IMR-90 (cell line): ENCODE measurements at regions not wholly inside any gene's neighbourhood (a gene's known extent, or its start where the extent isn't known, plus 50 kb on each side); places are given as distances from the start of the nearest gene placed in this dataset.
A peak's percentile ranks its signal among the peaks of the same experiment; 100 is the strongest.

Experiments used
- ATAC-seq: fragments of 200-7000 bp; cut with Tn5 transposase; 2 replicates; pipeline ENCODE4 v1.9.1; 2020; ENCODE audit warnings: low read depth, mild to moderate bottlenecking, moderate library complexity
- BruUV-seq: library from RNA; stranded (reverse); fragments of 400-500 nt; replicated peaks from 2 replicates; lab custom pipeline; 2021; lab: Mats Ljungman, UMichigan
- CTCF ChIA-PET: fragments of 300-600 bp; formaldehyde crosslinking; extraction: SDS; loops from one replicate; lab custom pipeline; 2021; ENCODE audit warnings: antibody characterized with exemption; lab: Yijun Ruan, JAX
- POLR2A ChIA-PET: fragments of 300-600 bp; sonication (Branson Sonifier 250); formaldehyde crosslinking; loops from one replicate; lab custom pipeline; 2022; ENCODE audit warnings: antibody characterized with exemption; ENCODE audit not compliant: unreplicated experiment; lab: Charles Lee
- DNase-seq: peaks from one replicate; pipeline ENCODE4 v3.0.0; 2013
- H2AFZ ChIP-seq: replicated peaks from 2 replicates; pipeline ENCODE3; 2013; ENCODE audit warnings: low read length, mild to moderate bottlenecking; ENCODE audit not compliant: poor library complexity
- H2AK5ac ChIP-seq: 2 replicates; pipeline ENCODE4 v1.6.1; 2013; ENCODE audit warnings: low read depth, low read length, inconsistent platforms
- H2AK9ac ChIP-seq: replicated peaks from 2 replicates; pipeline ENCODE3; 2013; ENCODE audit warnings: mild to moderate bottlenecking, low read depth, low read length, moderate library complexity; ENCODE audit not compliant: poor library complexity
- H2BK120ac ChIP-seq: 2 replicates; pipeline ENCODE4 v1.6.1; 2013; ENCODE audit warnings: low read depth, low read length, inconsistent platforms
- H2BK15ac ChIP-seq: 3 replicates; pipeline ENCODE4 v1.6.1; 2013; ENCODE audit warnings: low read depth, low read length, inconsistent platforms
- H2BK20ac ChIP-seq: 2 replicates; pipeline ENCODE4 v1.6.1; 2013; ENCODE audit warnings: low read depth, mild to moderate bottlenecking, inconsistent platforms, low read length, moderate library complexity
- H2BK5ac ChIP-seq: 2 replicates; pipeline ENCODE4 v1.6.1; 2013; ENCODE audit warnings: mild to moderate bottlenecking, low read depth, low read length, inconsistent platforms; ENCODE audit not compliant: poor library complexity, severe bottlenecking
- H3K14ac ChIP-seq: replicated peaks from 2 replicates; pipeline ENCODE4 v1.6.1; 2013; ENCODE audit warnings: low read depth, low read length, inconsistent platforms
- H3K18ac ChIP-seq: 2 replicates; pipeline ENCODE4 v1.6.1; 2013; ENCODE audit warnings: low read depth, low read length, control low read depth
- H3K23ac ChIP-seq: 2 replicates; pipeline ENCODE4 v1.6.1; 2013; ENCODE audit warnings: low read depth, low read length, inconsistent platforms
- H3K27ac ChIP-seq: 2 replicates; pipeline ENCODE4 v1.5.1; 2013; ENCODE audit warnings: mild to moderate bottlenecking, control low read depth, low read length; ENCODE audit not compliant: insufficient read depth
- H3K27me3 ChIP-seq: 2 replicates; pipeline ENCODE4 v1.6.1; 2013; ENCODE audit warnings: low read length; ENCODE audit not compliant: control insufficient read depth, insufficient read depth
- H3K36me3 ChIP-seq: 2 replicates; pipeline ENCODE4 v1.6.1; 2013; ENCODE audit warnings: low read length, mixed read lengths; ENCODE audit not compliant: control insufficient read depth, insufficient read depth
- H3K4ac ChIP-seq: 2 replicates; pipeline ENCODE4 v1.6.1; 2013; ENCODE audit warnings: low read depth, low read length, inconsistent platforms
- H3K4me1 ChIP-seq: 2 replicates; pipeline ENCODE4 v1.6.1; 2013; ENCODE audit warnings: low read length, mixed read lengths; ENCODE audit not compliant: control insufficient read depth, insufficient read depth
- H3K4me2 ChIP-seq: 2 replicates; pipeline ENCODE4 v1.6.1; 2013; ENCODE audit warnings: low read depth, mild to moderate bottlenecking, control low read depth, low read length, moderate library complexity
- H3K4me3 ChIP-seq: 2 replicates; pipeline ENCODE4 v1.5.1; 2013; ENCODE audit warnings: low read depth, mild to moderate bottlenecking, control low read depth, low read length, moderate library complexity; ENCODE audit not compliant: insufficient read depth
- H3K56ac ChIP-seq: 2 replicates; pipeline ENCODE4 v1.6.1; 2013; ENCODE audit warnings: low read length, inconsistent platforms; ENCODE audit not compliant: insufficient read depth; ENCODE audit errors: extremely low read depth
- H3K79me1 ChIP-seq, 2 experiments: 2 replicates each; pipeline ENCODE4 v1.6.1; 2013; ENCODE audit warnings: low read length in 2 of 2, inconsistent platforms in 1 of 2, low read depth in 1 of 2
- H3K9ac ChIP-seq: 2 replicates; pipeline ENCODE4 v1.6.1; 2013; ENCODE audit warnings: low read depth, low read length, control low read depth
- H3K9me1 ChIP-seq: 2 replicates; pipeline ENCODE4 v1.6.1; 2013; ENCODE audit warnings: low read length, inconsistent platforms; ENCODE audit not compliant: insufficient read depth
- H3K9me3 ChIP-seq: 2 replicates; pipeline ENCODE4 v1.6.1; 2013; ENCODE audit warnings: low read length; ENCODE audit not compliant: control insufficient read depth, insufficient read depth
- H4K20me1 ChIP-seq: 2 replicates; pipeline ENCODE4 v1.6.1; 2013; ENCODE audit warnings: low read length, inconsistent platforms; ENCODE audit not compliant: insufficient read depth
- H4K5ac ChIP-seq: 2 replicates; pipeline ENCODE4 v1.6.1; 2013; ENCODE audit warnings: mild to moderate bottlenecking, low read depth, low read length, control low read depth
- H4K8ac ChIP-seq, 2 experiments: 2 replicates each; pipeline ENCODE4 v1.6.1; 2013; ENCODE audit warnings: low read depth in 2 of 2, low read length in 2 of 2, control low read depth in 1 of 2, inconsistent platforms in 1 of 2
- H4K91ac ChIP-seq: 2 replicates; pipeline ENCODE4 v1.6.1; 2013; ENCODE audit warnings: low read depth, low read length, inconsistent platforms; ENCODE audit not compliant: insufficient read depth
- MAFK ChIP-seq: IDR thresholded peaks from 2 replicates; pipeline ENCODE4 v1.6.1; 2012; ENCODE audit warnings: low read depth, low read length, improper control_type of control experiment
- WGBS, 2 experiments: methylation state at CpG; one replicate each; pipeline versions ENCODE4 v1.1.5 to v1.1.7; 2013; ENCODE audit warnings: missing lambda C conversion rate in 2 of 2; ENCODE audit not compliant: insufficient read length in 1 of 2; ENCODE audit errors: extremely low coverage in 2 of 2; 5-methylcytosine and 5-hydroxymethylcytosine counted together
- dilution Hi-C: fragments of 300-500 bp; cut with HindIII; formaldehyde crosslinking; loops from one replicate; pipeline ENCODE4 v1.14.3; 2018; ENCODE audit warnings: low sequenced_read_pairs; ENCODE audit not compliant: unreplicated experiment
- in situ Hi-C: fragments of 300-500 bp; cut with MboI; formaldehyde crosslinking; loops from 3 replicates; pipeline ENCODE4 v1.14.3; 2019; ENCODE audit warnings: low sequenced_read_pairs, inconsistent platforms, mixed read lengths
- intact Hi-C: fragments of 100-400 bp; cut with micrococcal nuclease; formaldehyde crosslinking; loops from 2 replicates; pipeline ENCODE4 v1.10.0; 2022
- TF ChIP-seq, protein P1 (sequence below): fragments of 150-350 bp; IDR thresholded peaks from 2 replicates; pipeline ENCODE4 v1.6.1; 2016; ENCODE audit warnings: low read depth, mild to moderate bottlenecking, low read length, moderate library complexity, borderline replicate concordance

GRCh38 chr6:101212640-101213039 is 180.9 kb upstream of the GRIK2 start:
- H2BK15ac ChIP-seq, result no peak overlapping the region
- no peak overlapping the region for H3K9ac ChIP-seq
- H3K4me2 ChIP-seq, result no peak overlapping the region
- no peak overlapping the region for H3K18ac ChIP-seq
- no peak overlapping the region for H2BK20ac ChIP-seq
- no peak overlapping the region for H2AFZ ChIP-seq
- no peak overlapping the region for H2BK5ac ChIP-seq
- no peak overlapping the region for H4K91ac ChIP-seq
- WGBS, 2 experiments, result 25% methylated on average over 1 of the region's 4 CpGs; no CpG with 5 or more reads in 1 of the 2 experiments
- H3K36me3 ChIP-seq, result no peaks in the 10 kb centered on the region
- H4K5ac ChIP-seq, result no peak overlapping the region
- no peak overlapping the region for H2BK120ac ChIP-seq
- no peak overlapping the region for H4K8ac ChIP-seq
- ChIA-PET CTCF (no interaction called here), POLR2A (no interaction called here)
- H3K4ac ChIP-seq, result no peak overlapping the region
- no peaks in the 10 kb centered on the region for H3K79me1 ChIP-seq
- H2AK9ac ChIP-seq, result no peak overlapping the region
- no peak overlapping the region for H3K56ac ChIP-seq
- no peaks in the 10 kb centered on the region for H3K9me1 ChIP-seq
- H3K23ac ChIP-seq, result no peak overlapping the region
- no peaks in the 10 kb centered on the region for H4K20me1 ChIP-seq
- TF ChIP-seq, protein P1, sequence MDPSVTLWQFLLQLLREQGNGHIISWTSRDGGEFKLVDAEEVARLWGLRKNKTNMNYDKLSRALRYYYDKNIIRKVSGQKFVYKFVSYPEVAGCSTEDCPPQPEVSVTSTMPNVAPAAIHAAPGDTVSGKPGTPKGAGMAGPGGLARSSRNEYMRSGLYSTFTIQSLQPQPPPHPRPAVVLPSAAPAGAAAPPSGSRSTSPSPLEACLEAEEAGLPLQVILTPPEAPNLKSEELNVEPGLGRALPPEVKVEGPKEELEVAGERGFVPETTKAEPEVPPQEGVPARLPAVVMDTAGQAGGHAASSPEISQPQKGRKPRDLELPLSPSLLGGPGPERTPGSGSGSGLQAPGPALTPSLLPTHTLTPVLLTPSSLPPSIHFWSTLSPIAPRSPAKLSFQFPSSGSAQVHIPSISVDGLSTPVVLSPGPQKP, result no peak
- peak; percentile 79 for TF ChIP-seq MAFK
- H3K4me3 ChIP-seq, result no peak overlapping the region
- no peak overlapping the region for H3K27ac ChIP-seq
- H3K14ac ChIP-seq, result no peak overlapping the region
- intact Hi-C loops (no loop called here), dilution Hi-C loops (no loop called here), in situ Hi-C loops (no loop called here)
- no peak for DNase-seq
- no peaks in the 10 kb centered on the region for H3K4me1 ChIP-seq
- H3K9me3 ChIP-seq, result no peaks in the 10 kb centered on the region
- BruUV-seq, result no TSS peak
- ATAC-seq, result no peak
- H2AK5ac ChIP-seq, result no peak overlapping the region
- H3K27me3 ChIP-seq, result no peaks in the 10 kb centered on the region
